Activated T-cell treated with anti-CD3 and anti-CD28 coated beads, Interleukin-2, amount 50 U/mL, for 72 hours (primary cell): ENCODE measurements at regions not wholly inside any gene's neighbourhood (a gene's known extent, or its start where the extent isn't known, plus 50 kb on each side); places are given as distances from the start of the nearest gene placed in this dataset.
"Not testable (repeated sequence)": the region's sequence is repeated elsewhere in the genome, so short reads cannot be mapped to it uniquely, and the experiment has no call there.

Experiments used
- ATAC-seq, 2 donors: fragments of 150-1000 bp; cut with Tn5 transposase; replicated peaks in 1 of 2; 2 replicates each; pipeline ENCODE4 v1.10.0; 2021; ENCODE audit warnings: moderate library complexity in 2 of 2, mild to moderate bottlenecking in 1 of 2
- DNase-seq, 2 donors: peaks; one replicate each; pipeline ENCODE4 v3.0.0; 2021 to 2022; ENCODE audit warnings: mixed read lengths in 1 of 2
- H3K27ac Mint-ChIP-seq: one replicate; pipeline ENCODE4 v1.8.0; 2022; ENCODE audit warnings: mild to moderate bottlenecking, moderate library complexity, mixed read lengths
- H3K27me3 Mint-ChIP-seq: one replicate; pipeline ENCODE4 v1.8.0; 2022; ENCODE audit warnings: low read depth, mixed read lengths
- H3K36me3 Mint-ChIP-seq, 2 donors: one replicate each; pipeline ENCODE4 v1.8.0; 2022; ENCODE audit warnings: mixed read lengths in 2 of 2, mild to moderate bottlenecking in 1 of 2; ENCODE audit not compliant: insufficient read depth in 2 of 2
- H3K4me1 Mint-ChIP-seq: one replicate; pipeline ENCODE4 v1.8.0; 2022; ENCODE audit warnings: low read depth, mixed read lengths
- H3K4me3 Mint-ChIP-seq, 2 donors: one replicate each; pipeline ENCODE4 v1.8.0; 2022; ENCODE audit warnings: mild to moderate bottlenecking in 2 of 2, mixed read lengths in 2 of 2, moderate library complexity in 2 of 2
- H3K9me3 Mint-ChIP-seq, 2 donors: one replicate each; pipeline ENCODE4 v1.8.0; 2022; ENCODE audit warnings: mixed read lengths in 2 of 2

- peaks cover 29% of the 10 kb centered on the region for H3K27me3 Mint-ChIP-seq
- H3K4me3 Mint-ChIP-seq, result no peak overlapping the region
- no peaks in the 10 kb centered on the region for H3K9me3 Mint-ChIP-seq
- H3K27ac Mint-ChIP-seq, result peak overlapping the region; percentile 14
- DNase-seq (no peak), ATAC-seq (no peak)
- H3K36me3 Mint-ChIP-seq, result peaks cover 0 to 2% of the 10 kb centered on the region in 2 donors
- H3K4me1 Mint-ChIP-seq, result peaks cover 4% of the 10 kb centered on the region
These were observed 91.9 kb upstream of the CPEB2 start for GRCh38 chr4:14910411-14910810.

- Mint-ChIP-seq H3K27me3 (peaks cover 37% of the 10 kb centered on the region), H3K4me1 (no peaks in the 10 kb centered on the region), H3K27ac (no peak overlapping the region), H3K36me3 (no peaks in the 10 kb centered on the region), H3K4me3 (no peak overlapping the region), H3K9me3 (no peaks in the 10 kb centered on the region)
- ATAC-seq (no peak), DNase-seq (no peak)
These were observed 89.9 kb upstream of the CPEB2 start for GRCh38 chr4:14912426-14912825.

- no peak for ATAC-seq
- H3K4me1 Mint-ChIP-seq, result no peaks in the 10 kb centered on the region
- H3K27me3 Mint-ChIP-seq, result peaks cover 20% of the 10 kb centered on the region
- H3K36me3 Mint-ChIP-seq, result no peaks in the 10 kb centered on the region
- DNase-seq, result no peak
- no peak overlapping the region for H3K4me3 Mint-ChIP-seq
- H3K27ac Mint-ChIP-seq, result no peak overlapping the region
- H3K9me3 Mint-ChIP-seq, result no peaks in the 10 kb centered on the region
These were observed 87.3 kb upstream of the CPEB2 start for GRCh38 chr4:14915018-14915417.

- H3K36me3 Mint-ChIP-seq, result no peaks in the 10 kb centered on the region
- no peak overlapping the region for H3K4me3 Mint-ChIP-seq
- no peak for DNase-seq
- H3K9me3 Mint-ChIP-seq, result no peaks in the 10 kb centered on the region
- peaks cover 10% of the 10 kb centered on the region for H3K27me3 Mint-ChIP-seq
- H3K27ac Mint-ChIP-seq, result no peak overlapping the region
- H3K4me1 Mint-ChIP-seq, result no peaks in the 10 kb centered on the region
- no peak for ATAC-seq
These were observed 85.6 kb upstream of the CPEB2 start for GRCh38 chr4:14916554-14917297.

- Mint-ChIP-seq H3K27me3 (peaks cover 10% of the 10 kb centered on the region), H3K4me1 (no peaks in the 10 kb centered on the region), H3K36me3 (no peaks in the 10 kb centered on the region), H3K9me3 (no peaks in the 10 kb centered on the region), H3K4me3 (no peak overlapping the region), H3K27ac (no peak overlapping the region)
- no peak for DNase-seq
- no peak for ATAC-seq
These were observed 85.0 kb upstream of the CPEB2 start for GRCh38 chr4:14917298-14917633.

DNA sequence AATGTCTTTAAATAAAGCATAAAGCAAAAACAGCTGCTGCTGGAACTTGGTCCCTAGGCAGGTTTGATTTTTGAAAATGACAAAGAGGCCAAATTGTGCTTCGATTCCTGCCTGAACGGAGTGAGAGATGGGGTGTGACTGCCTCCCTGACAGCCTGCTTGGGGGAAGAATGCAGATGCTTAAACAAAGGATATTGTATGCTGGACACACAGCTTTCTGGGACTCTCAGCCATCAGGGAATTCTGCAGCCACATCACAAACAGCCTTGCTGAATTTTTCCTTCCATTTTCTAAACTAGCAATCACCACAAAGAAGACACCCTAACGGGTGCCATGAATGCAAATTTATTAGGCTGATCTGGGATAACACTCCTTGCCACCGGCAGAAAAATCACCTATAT is 83.9 kb upstream of the CPEB2 start:
- no peaks in the 10 kb centered on the region for H3K4me1 Mint-ChIP-seq
- no peaks in the 10 kb centered on the region for H3K36me3 Mint-ChIP-seq
- no peak overlapping the region for H3K27ac Mint-ChIP-seq
- ATAC-seq, result no peak
- peaks cover 10% of the 10 kb centered on the region for H3K27me3 Mint-ChIP-seq
- H3K4me3 Mint-ChIP-seq, result no peak overlapping the region
- no peak for DNase-seq
- no peaks in the 10 kb centered on the region for H3K9me3 Mint-ChIP-seq

- ATAC-seq (no peak), DNase-seq (no peak)
- Mint-ChIP-seq H3K9me3 (no peaks in the 10 kb centered on the region), H3K36me3 (no peaks in the 10 kb centered on the region), H3K27ac (peak overlapping the region; percentile 34), H3K4me3 (no peak overlapping the region), H3K4me1 (no peaks in the 10 kb centered on the region), H3K27me3 (peaks cover 10% of the 10 kb centered on the region)
These were observed 82.5 kb upstream of the CPEB2 start for GRCh38 chr4:14919785-14920184.

- Mint-ChIP-seq H3K27ac (peak overlapping the region; percentile 34), H3K36me3 (no peaks in the 10 kb centered on the region), H3K4me3 (no peak overlapping the region)
These were observed 82.0 kb upstream of the CPEB2 start for GRCh38 chr4:14920237-14920636.

GRCh38 chr4:14920759-14921320 is 81.4 kb upstream of the CPEB2 start:
- peak; percentile 53 to 63 for ATAC-seq
- peaks cover 10% of the 10 kb centered on the region for H3K27me3 Mint-ChIP-seq
- no peaks in the 10 kb centered on the region for H3K4me1 Mint-ChIP-seq
- DNase-seq, result no peak
- no peak overlapping the region for H3K4me3 Mint-ChIP-seq
- H3K36me3 Mint-ChIP-seq, result no peaks in the 10 kb centered on the region
- no peak overlapping the region for H3K27ac Mint-ChIP-seq
- no peaks in the 10 kb centered on the region for H3K9me3 Mint-ChIP-seq

More at GRCh38 chr4:14920237-14920636, 82.0 kb upstream of the CPEB2 start:
- DNase-seq (no peak), ATAC-seq (peak in 1 of 2 donors; percentile 3)
- Mint-ChIP-seq H3K4me1 (no peaks in the 10 kb centered on the region), H3K27me3 (peaks cover 10% of the 10 kb centered on the region), H3K9me3 (no peaks in the 10 kb centered on the region)

DNA sequence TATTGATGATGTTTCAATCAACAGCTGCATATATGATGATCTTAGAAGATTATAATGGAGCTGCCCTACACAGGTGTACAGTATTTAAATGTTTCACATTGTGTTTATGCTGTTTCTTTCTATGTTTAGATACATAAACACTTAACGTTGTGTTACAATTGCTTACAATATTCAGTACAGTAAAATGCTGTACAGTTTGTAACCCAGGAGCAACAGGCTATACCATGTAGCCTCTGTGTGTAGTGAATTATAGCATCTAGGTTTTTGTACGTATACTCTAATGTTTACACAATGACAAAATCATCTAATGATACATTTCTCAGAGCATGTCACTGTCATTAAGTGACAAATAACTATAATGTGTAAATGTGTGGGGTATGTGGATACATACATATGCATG is 80.5 kb upstream of the CPEB2 start:
- not testable (repeated sequence) for H3K27me3 Mint-ChIP-seq, H3K9me3 Mint-ChIP-seq, DNase-seq, H3K4me1 Mint-ChIP-seq, H3K4me3 Mint-ChIP-seq, H3K36me3 Mint-ChIP-seq, H3K27ac Mint-ChIP-seq
- peak; percentile 22 to 32 for ATAC-seq

- H3K9me3 Mint-ChIP-seq, result no peaks in the 10 kb centered on the region
- DNase-seq (no peak), ATAC-seq (peak; percentile 49 to 58)
- H3K27me3 Mint-ChIP-seq, result no peaks in the 10 kb centered on the region
- no peaks in the 10 kb centered on the region for H3K4me1 Mint-ChIP-seq
- no peak overlapping the region for H3K27ac Mint-ChIP-seq
- H3K4me3 Mint-ChIP-seq, result no peak overlapping the region
- no peaks in the 10 kb centered on the region for H3K36me3 Mint-ChIP-seq
These were observed 78.0 kb upstream of the CPEB2 start for GRCh38 chr4:14924076-14924811.

- DNase-seq, result no peak
- no peaks in the 10 kb centered on the region for H3K36me3 Mint-ChIP-seq
- no peaks in the 10 kb centered on the region for H3K27me3 Mint-ChIP-seq
- no peaks in the 10 kb centered on the region for H3K9me3 Mint-ChIP-seq
- H3K4me3 Mint-ChIP-seq, result no peak overlapping the region
- no peak overlapping the region for H3K27ac Mint-ChIP-seq
- no peaks in the 10 kb centered on the region for H3K4me1 Mint-ChIP-seq
- ATAC-seq, result peak; percentile 16 to 21
These were observed 77.4 kb upstream of the CPEB2 start for GRCh38 chr4:14924812-14925344.

DNA sequence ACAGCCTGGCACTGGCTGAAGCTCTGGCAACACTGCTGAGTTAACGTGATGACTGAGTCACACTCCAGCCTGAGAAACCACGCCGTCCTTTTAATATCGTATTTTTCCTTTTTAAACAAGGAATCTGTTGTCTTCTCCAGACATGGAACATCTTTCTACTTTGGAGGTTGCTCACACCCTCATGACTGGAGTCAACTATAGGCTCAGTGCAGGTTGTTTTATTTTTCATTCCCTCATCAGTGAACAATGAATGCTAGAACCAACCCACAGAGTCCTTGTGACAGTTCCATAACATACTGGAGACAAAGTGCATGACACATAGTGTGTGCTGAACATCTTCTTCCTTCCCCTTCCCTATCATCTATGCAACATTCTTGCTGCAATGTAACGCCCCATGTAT is 76.8 kb upstream of the CPEB2 start:
- Mint-ChIP-seq H3K27me3 (no peaks in the 10 kb centered on the region), H3K9me3 (no peaks in the 10 kb centered on the region), H3K36me3 (no peaks in the 10 kb centered on the region), H3K4me1 (no peaks in the 10 kb centered on the region), H3K27ac (no peak overlapping the region), H3K4me3 (no peak overlapping the region)
- DNase-seq, result no peak
- ATAC-seq, result no peak
